HEK293 (cell line): ENCODE measurements at regions not wholly inside any gene's neighbourhood (a gene's known extent, or its start where the extent isn't known, plus 50 kb on each side); places are given as distances from the start of the nearest gene placed in this dataset.

Source experiments
- BCL11A ChIP-seq: fragments of 450-650 bp; formaldehyde crosslinking; IDR thresholded peaks from 2 replicates; pipeline ENCODE4 v1.5.1; 2016; ENCODE audit warnings: low read depth, missing biosample characterization, missing genetic modification characterization
- GLIS1 ChIP-seq: fragments of 450-650 bp; formaldehyde crosslinking; IDR thresholded peaks from 2 replicates; pipeline ENCODE4 v1.5.1; 2016; ENCODE audit warnings: missing biosample characterization, missing genetic modification characterization
- GLIS2 ChIP-seq: fragments of 450-650 bp; formaldehyde crosslinking; IDR thresholded peaks from 2 replicates; pipeline ENCODE4 v1.5.1; 2016; ENCODE audit warnings: missing biosample characterization, missing genetic modification characterization
- HOXC10 ChIP-seq: sonication (generic); formaldehyde crosslinking; IDR thresholded peaks from 2 replicates; pipeline ENCODE4 v1.8.1; 2023; ENCODE audit warnings: mild to moderate bottlenecking, missing genetic modification reagents
- HOXD13 ChIP-seq: sonication (generic); formaldehyde crosslinking; IDR thresholded peaks from 2 replicates; pipeline ENCODE4 v1.8.0; 2022; ENCODE audit warnings: missing genetic modification reagents, borderline replicate concordance
- KLF16 ChIP-seq: fragments of 450-650 bp; formaldehyde crosslinking; IDR thresholded peaks from 2 replicates; pipeline ENCODE4 v1.5.1; 2017; ENCODE audit warnings: missing biosample characterization, missing genetic modification characterization
- PATZ1 ChIP-seq: fragments of 450-650 bp; formaldehyde crosslinking; IDR thresholded peaks from 2 replicates; pipeline ENCODE4 v1.5.1; 2016; ENCODE audit warnings: missing biosample characterization, missing genetic modification characterization
- ZBTB17 ChIP-seq: fragments of 450-650 bp; formaldehyde crosslinking; IDR thresholded peaks from 2 replicates; pipeline ENCODE4 v1.5.1; 2016; ENCODE audit warnings: missing biosample characterization, missing genetic modification characterization
- ZBTB20 ChIP-seq: fragments of 450-650 bp; formaldehyde crosslinking; IDR thresholded peaks from 2 replicates; pipeline ENCODE4 v1.5.1; 2016; ENCODE audit warnings: missing biosample characterization, missing genetic modification characterization
- ZFHX2 ChIP-seq: fragments of 450-650 bp; formaldehyde crosslinking; conservative IDR thresholded peaks from 2 replicates; pipeline ENCODE4 v1.5.1; 2016; ENCODE audit warnings: missing biosample characterization, missing genetic modification characterization
- ZNF114 ChIP-seq: fragments of 450-650 bp; formaldehyde crosslinking; IDR thresholded peaks from 2 replicates; pipeline ENCODE4 v1.5.0; 2017; ENCODE audit warnings: missing biosample characterization, missing genetic modification characterization
- ZNF211 ChIP-seq: fragments of 450-650 bp; formaldehyde crosslinking; IDR thresholded peaks from 2 replicates; pipeline ENCODE4 v1.5.1; 2016; ENCODE audit warnings: low read depth, missing biosample characterization, missing genetic modification characterization
- ZNF239 ChIP-seq: fragments of 450-650 bp; formaldehyde crosslinking; IDR thresholded peaks from 2 replicates; pipeline ENCODE4 v1.5.1; 2016; ENCODE audit warnings: missing biosample characterization, missing genetic modification characterization
- ZNF280D ChIP-seq: fragments of 450-650 bp; formaldehyde crosslinking; IDR thresholded peaks from 2 replicates; pipeline ENCODE4 v1.5.1; 2016; ENCODE audit warnings: missing biosample characterization, missing genetic modification characterization
- ZNF391 ChIP-seq: fragments of 450-650 bp; formaldehyde crosslinking; IDR thresholded peaks from 2 replicates; pipeline ENCODE4 v1.5.1; 2016; ENCODE audit warnings: low read depth, missing biosample characterization, missing genetic modification characterization, borderline replicate concordance
- ZNF544 ChIP-seq: fragments of 450-650 bp; formaldehyde crosslinking; IDR thresholded peaks from 2 replicates; pipeline ENCODE4 v1.5.0; 2017; ENCODE audit warnings: missing biosample characterization, missing genetic modification characterization
- ZNF558 ChIP-seq: fragments of 450-650 bp; formaldehyde crosslinking; IDR thresholded peaks from 2 replicates; pipeline ENCODE4 v1.5.1; 2016; ENCODE audit warnings: missing biosample characterization, missing genetic modification characterization
- ZNF561 ChIP-seq: fragments of 450-650 bp; IDR thresholded peaks from 2 replicates; pipeline ENCODE4 v1.5.1; 2018; ENCODE audit warnings: missing biosample characterization, missing genetic modification characterization, borderline replicate concordance
- ZNF610 ChIP-seq: fragments of 450-650 bp; formaldehyde crosslinking; IDR thresholded peaks from 2 replicates; pipeline ENCODE4 v1.5.1; 2016; ENCODE audit warnings: missing biosample characterization, missing genetic modification characterization, borderline replicate concordance
- ZNF704 ChIP-seq: fragments of 450-650 bp; formaldehyde crosslinking; IDR thresholded peaks from 2 replicates; pipeline ENCODE4 v1.5.1; 2016; ENCODE audit warnings: missing biosample characterization, missing genetic modification characterization
- ZNF747 ChIP-seq: fragments of 450-650 bp; formaldehyde crosslinking; IDR thresholded peaks from 2 replicates; pipeline ENCODE4 v1.5.1; 2016; ENCODE audit warnings: missing biosample characterization, missing genetic modification characterization
- ZNF76 ChIP-seq: fragments of 450-650 bp; formaldehyde crosslinking; IDR thresholded peaks from 2 replicates; pipeline ENCODE4; 2016; ENCODE audit warnings: low read depth, missing biosample characterization, missing genetic modification characterization, borderline replicate concordance
- ZNF792 ChIP-seq: fragments of 450-650 bp; formaldehyde crosslinking; IDR thresholded peaks from 2 replicates; pipeline ENCODE4 v1.5.1; 2016; ENCODE audit warnings: missing biosample characterization, missing genetic modification characterization
- ZXDB ChIP-seq: fragments of 450-650 bp; formaldehyde crosslinking; IDR thresholded peaks from 2 replicates; pipeline ENCODE4 v1.5.1; 2016; ENCODE audit warnings: missing biosample characterization, missing genetic modification characterization
- TF ChIP-seq, protein P1 (sequence below): fragments of 450-650 bp; formaldehyde crosslinking; IDR thresholded peaks from 2 replicates; pipeline ENCODE4 v1.5.1; 2016; ENCODE audit warnings: missing biosample characterization, missing genetic modification characterization, low read depth
- TF ChIP-seq, protein P2 (sequence below): fragments of 450-650 bp; formaldehyde crosslinking; IDR thresholded peaks from 2 replicates; pipeline ENCODE4 v1.5.1; 2017; ENCODE audit warnings: missing biosample characterization, missing genetic modification characterization
- TF ChIP-seq, protein P3 (sequence below): fragments of 450-650 bp; formaldehyde crosslinking; IDR thresholded peaks from 2 replicates; pipeline ENCODE4 v1.5.1; 2016; ENCODE audit warnings: missing biosample characterization, missing genetic modification characterization

DNA sequence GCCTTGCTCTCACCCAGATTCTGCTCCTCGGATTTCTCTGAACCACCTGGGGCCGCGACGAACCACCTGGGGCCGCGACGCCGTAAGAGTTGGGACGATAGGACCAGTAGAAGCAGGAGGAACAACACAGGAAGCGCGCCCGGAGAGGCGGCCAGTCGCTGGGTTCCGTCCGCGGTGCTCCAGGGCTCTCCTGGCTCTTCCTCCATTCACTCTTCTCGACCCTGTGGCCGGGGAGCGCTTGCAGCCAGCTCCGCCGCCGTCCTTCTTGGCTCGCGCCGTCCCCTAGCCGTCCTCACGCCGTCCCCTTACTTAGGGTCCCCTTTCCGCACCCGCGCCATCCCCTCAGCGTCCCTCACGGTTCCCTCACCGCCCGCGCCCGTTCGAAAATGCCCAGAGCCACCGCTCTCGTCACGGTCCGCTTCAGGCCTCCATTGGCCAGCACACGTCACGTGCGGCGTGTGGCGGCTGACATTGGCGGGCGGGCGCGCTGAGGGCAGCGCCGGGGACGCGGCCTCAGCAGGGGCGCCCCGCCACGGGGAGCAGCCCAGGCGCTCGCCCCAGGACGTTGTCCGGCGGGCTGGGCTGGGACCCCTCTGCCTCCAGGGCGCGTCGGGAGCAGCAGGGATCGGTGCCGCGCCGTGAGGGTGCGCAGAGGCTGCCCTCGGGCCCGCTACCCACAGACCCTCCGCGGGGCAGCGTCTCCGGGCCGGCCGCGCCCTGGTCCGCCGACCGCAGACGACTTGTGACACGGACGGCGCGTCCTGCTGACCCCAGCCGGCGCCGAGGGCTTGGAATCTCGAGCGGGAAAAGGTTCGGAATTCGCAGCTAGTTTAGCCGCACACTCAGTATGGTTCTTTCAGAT, 53.7 kb upstream of the PTPDC1 start (continued):
- TF ChIP-seq, protein P1, sequence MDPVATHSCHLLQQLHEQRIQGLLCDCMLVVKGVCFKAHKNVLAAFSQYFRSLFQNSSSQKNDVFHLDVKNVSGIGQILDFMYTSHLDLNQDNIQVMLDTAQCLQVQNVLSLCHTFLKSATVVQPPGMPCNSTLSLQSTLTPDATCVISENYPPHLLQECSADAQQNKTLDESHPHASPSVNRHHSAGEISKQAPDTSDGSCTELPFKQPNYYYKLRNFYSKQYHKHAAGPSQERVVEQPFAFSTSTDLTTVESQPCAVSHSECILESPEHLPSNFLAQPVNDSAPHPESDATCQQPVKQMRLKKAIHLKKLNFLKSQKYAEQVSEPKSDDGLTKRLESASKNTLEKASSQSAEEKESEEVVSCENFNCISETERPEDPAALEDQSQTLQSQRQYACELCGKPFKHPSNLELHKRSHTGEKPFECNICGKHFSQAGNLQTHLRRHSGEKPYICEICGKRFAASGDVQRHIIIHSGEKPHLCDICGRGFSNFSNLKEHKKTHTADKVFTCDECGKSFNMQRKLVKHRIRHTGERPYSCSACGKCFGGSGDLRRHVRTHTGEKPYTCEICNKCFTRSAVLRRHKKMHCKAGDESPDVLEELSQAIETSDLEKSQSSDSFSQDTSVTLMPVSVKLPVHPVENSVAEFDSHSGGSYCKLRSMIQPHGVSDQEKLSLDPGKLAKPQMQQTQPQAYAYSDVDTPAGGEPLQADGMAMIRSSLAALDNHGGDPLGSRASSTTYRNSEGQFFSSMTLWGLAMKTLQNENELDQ (tag by site-specific recombination) = no peak
- TF ChIP-seq KLF16 (tag by site-specific recombination) (0 out of 2 replicates have a peak, but pooled peaks have one; percentile 53), ZNF114 (tag by site-specific recombination) (no peak), ZNF558 (tag by site-specific recombination) (no peak), ZNF792 (tag by site-specific recombination) (no peak), ZXDB (tag by site-specific recombination) (peak; percentile 87), ZBTB20 (tag by site-specific recombination) (peak; percentile 58; the same call in 1 of the 2 replicates), ZNF280D (tag by site-specific recombination) (no peak), ZNF391 (tag by site-specific recombination) (peak; percentile 30; the same call in 1 of the 2 replicates), GLIS2 (0 out of 2 replicates have a peak, but pooled peaks have one; percentile 16), ZNF561 (tag by site-specific recombination) (peak; percentile 82; the same call in 1 of the 2 replicates), HOXC10 (CRISPR knock-in tag) (0 out of 2 replicates have a peak, but pooled peaks have one; percentile 61), ZBTB17 (tag by site-specific recombination) (peak; percentile 58; the same call in 1 of the 2 replicates), ZFHX2 (tag by site-specific recombination) (peak; percentile 56), ZNF239 (peak; percentile 54; the same call in 1 of the 2 replicates), ZNF211 (tag by site-specific recombination) (no peak), BCL11A (0 out of 2 replicates have a peak, but pooled peaks have one; percentile 27), ZNF747 (tag by site-specific recombination) (no peak), ZNF610 (tag by site-specific recombination) (0 out of 2 replicates have a peak, but pooled peaks have one; percentile 40), ZNF704 (tag by site-specific recombination) (no peak), ZNF544 (tag by site-specific recombination) (no peak), PATZ1 (tag by site-specific recombination) (no peak), GLIS1 (tag by site-specific recombination) (no peak; the same call in 1 of the 2 replicates), ZNF76 (tag by site-specific recombination) (peak; percentile 40; the same call in 1 of the 2 replicates), HOXD13 (CRISPR knock-in tag) (no peak)
- TF ChIP-seq, protein P2, sequence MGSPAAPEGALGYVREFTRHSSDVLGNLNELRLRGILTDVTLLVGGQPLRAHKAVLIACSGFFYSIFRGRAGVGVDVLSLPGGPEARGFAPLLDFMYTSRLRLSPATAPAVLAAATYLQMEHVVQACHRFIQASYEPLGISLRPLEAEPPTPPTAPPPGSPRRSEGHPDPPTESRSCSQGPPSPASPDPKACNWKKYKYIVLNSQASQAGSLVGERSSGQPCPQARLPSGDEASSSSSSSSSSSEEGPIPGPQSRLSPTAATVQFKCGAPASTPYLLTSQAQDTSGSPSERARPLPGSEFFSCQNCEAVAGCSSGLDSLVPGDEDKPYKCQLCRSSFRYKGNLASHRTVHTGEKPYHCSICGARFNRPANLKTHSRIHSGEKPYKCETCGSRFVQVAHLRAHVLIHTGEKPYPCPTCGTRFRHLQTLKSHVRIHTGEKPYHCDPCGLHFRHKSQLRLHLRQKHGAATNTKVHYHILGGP (tag by site-specific recombination) = no peak
- TF ChIP-seq, protein P3, sequence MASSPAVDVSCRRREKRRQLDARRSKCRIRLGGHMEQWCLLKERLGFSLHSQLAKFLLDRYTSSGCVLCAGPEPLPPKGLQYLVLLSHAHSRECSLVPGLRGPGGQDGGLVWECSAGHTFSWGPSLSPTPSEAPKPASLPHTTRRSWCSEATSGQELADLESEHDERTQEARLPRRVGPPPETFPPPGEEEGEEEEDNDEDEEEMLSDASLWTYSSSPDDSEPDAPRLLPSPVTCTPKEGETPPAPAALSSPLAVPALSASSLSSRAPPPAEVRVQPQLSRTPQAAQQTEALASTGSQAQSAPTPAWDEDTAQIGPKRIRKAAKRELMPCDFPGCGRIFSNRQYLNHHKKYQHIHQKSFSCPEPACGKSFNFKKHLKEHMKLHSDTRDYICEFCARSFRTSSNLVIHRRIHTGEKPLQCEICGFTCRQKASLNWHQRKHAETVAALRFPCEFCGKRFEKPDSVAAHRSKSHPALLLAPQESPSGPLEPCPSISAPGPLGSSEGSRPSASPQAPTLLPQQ (tag by site-specific recombination) = 0 out of 2 replicates have a peak, but pooled peaks have one; percentile 61
